ENCODE measurements at regions not wholly inside any gene's neighbourhood (a gene's known extent, or its start where the extent isn't known, plus 50 kb on each side); places are given as distances from the start of the nearest gene placed in this dataset.

- TF ChIP-seq CTCF (IDR thresholded peaks at IDR 0.05; ENCODE audit: insufficient read depth, low read length, poor library complexity, severe bottlenecking) (no peak), EZH2phosphoT487 (conservative IDR thresholded peaks at IDR 0.05; ENCODE audit: low read length) (no peak)
- H2AFZ ChIP-seq (ENCODE audit: low read depth, low read length, severe bottlenecking): no peak overlapping the region
Measured at GRCh38 chr5:109594217-109594616, 95.5 kb upstream of the MAN2A1 start.

GRCh38 chr5:109590799-109591198 is 98.9 kb upstream of the MAN2A1 start:
- Histone ChIP-seq H3K27ac (ENCODE audit: low read depth, low read length) (no peak overlapping the region), H3K79me2 (ENCODE audit: insufficient read depth, low read length) (no peaks in the 10 kb centered on the region), H3K9me2 (replicated peaks; ENCODE audit: insufficient read depth, low read length) (no peaks in the 10 kb centered on the region), H3K9ac (ENCODE audit: low read length) (no peak overlapping the region), H3F3A (ENCODE audit: insufficient read depth) (no peaks in the 10 kb centered on the region), H4K20me1 (ENCODE audit: low read depth, low read length) (no peaks in the 10 kb centered on the region), H3K36me3 (ENCODE audit: low read length) (no peaks in the 10 kb centered on the region), H3K4me3 (ENCODE audit: insufficient read depth, low read length, poor library complexity, severe bottlenecking) (no peak overlapping the region), H3K27me3 (ENCODE audit: low read length) (no peaks in the 10 kb centered on the region), H2AFZ (ENCODE audit: low read depth, low read length, severe bottlenecking) (no peak overlapping the region), H3K4me2 (ENCODE audit: low read depth, low read length, poor library complexity, severe bottlenecking) (no peak overlapping the region), H3K9me3 (ENCODE audit: insufficient read depth, low read length) (no peaks in the 10 kb centered on the region)
- no peak for TF ChIP-seq EZH2phosphoT487 (conservative IDR thresholded peaks at IDR 0.05; ENCODE audit: low read length)
- no peak for TF ChIP-seq CTCF (IDR thresholded peaks at IDR 0.05; ENCODE audit: insufficient read depth, low read length, poor library complexity, severe bottlenecking)

More at GRCh38 chr5:109594217-109594616, 95.5 kb upstream of the MAN2A1 start:
- Histone ChIP-seq H3K4me2 (ENCODE audit: low read depth, low read length, poor library complexity, severe bottlenecking) (no peak overlapping the region), H3K9me3 (ENCODE audit: insufficient read depth, low read length) (no peaks in the 10 kb centered on the region), H3K27ac (ENCODE audit: low read depth, low read length) (no peak overlapping the region), H3K27me3 (ENCODE audit: low read length) (no peaks in the 10 kb centered on the region), H3K79me2 (ENCODE audit: insufficient read depth, low read length) (no peaks in the 10 kb centered on the region), H3K9ac (ENCODE audit: low read length) (no peak overlapping the region), H3K9me2 (replicated peaks; ENCODE audit: insufficient read depth, low read length) (no peaks in the 10 kb centered on the region), H3F3A (ENCODE audit: insufficient read depth) (no peaks in the 10 kb centered on the region), H3K4me3 (ENCODE audit: insufficient read depth, low read length, poor library complexity, severe bottlenecking) (no peak overlapping the region), H4K20me1 (ENCODE audit: low read depth, low read length) (no peaks in the 10 kb centered on the region), H3K36me3 (ENCODE audit: low read length) (no peaks in the 10 kb centered on the region)

- Histone ChIP-seq H3K9ac (ENCODE audit: low read length) (no peak overlapping the region), H3K27ac (ENCODE audit: low read depth, low read length) (no peak overlapping the region), H3K9me3 (ENCODE audit: insufficient read depth, low read length) (no peaks in the 10 kb centered on the region), H2AFZ (ENCODE audit: low read depth, low read length, severe bottlenecking) (no peak overlapping the region), H3K4me2 (ENCODE audit: low read depth, low read length, poor library complexity, severe bottlenecking) (no peak overlapping the region), H3K27me3 (ENCODE audit: low read length) (no peaks in the 10 kb centered on the region), H4K20me1 (ENCODE audit: low read depth, low read length) (no peaks in the 10 kb centered on the region), H3K36me3 (ENCODE audit: low read length) (no peaks in the 10 kb centered on the region), H3K79me2 (ENCODE audit: insufficient read depth, low read length) (no peaks in the 10 kb centered on the region), H3K4me3 (ENCODE audit: insufficient read depth, low read length, poor library complexity, severe bottlenecking) (no peak overlapping the region), H3F3A (ENCODE audit: insufficient read depth) (no peaks in the 10 kb centered on the region), H3K9me2 (replicated peaks; ENCODE audit: insufficient read depth, low read length) (no peaks in the 10 kb centered on the region)
- TF ChIP-seq CTCF (IDR thresholded peaks at IDR 0.05; ENCODE audit: insufficient read depth, low read length, poor library complexity, severe bottlenecking) (no peak), EZH2phosphoT487 (conservative IDR thresholded peaks at IDR 0.05; ENCODE audit: low read length) (no peak)
Measured at GRCh38 chr5:109589986-109590385, 99.7 kb upstream of the MAN2A1 start.

Measured in SU-DHL-6 (cell line).